SK-N-SH (cell line): ENCODE measurements at regions not wholly inside any gene's neighbourhood (a gene's known extent, or its start where the extent isn't known, plus 50 kb on each side); places are given as distances from the start of the nearest gene placed in this dataset.
"Not testable (repeated sequence)": the region's sequence is repeated elsewhere in the genome, so short reads cannot be mapped to it uniquely, and the experiment has no call there.

ENCODE experiments used
- IRF3 ChIP-seq: fragments of 150-350 bp; IDR thresholded peaks from 2 replicates; pipeline ENCODE4 v1.6.1; 2016; ENCODE audit warnings: mild to moderate bottlenecking, low read depth, low read length
- JUND ChIP-seq: IDR thresholded peaks from 2 replicates; pipeline ENCODE4 v1.4.0; 2012
- MEF2A ChIP-seq: IDR thresholded peaks from 2 replicates; pipeline ENCODE4 v1.4.0; 2012; ENCODE audit warnings: low read depth, borderline replicate concordance
- NFIC ChIP-seq: IDR thresholded peaks from 2 replicates; pipeline ENCODE4 v1.4.0; 2012; ENCODE audit warnings: borderline replicate concordance
- POLR2AphosphoS5 ChIP-seq: IDR thresholded peaks from 2 replicates; pipeline ENCODE4 v1.6.1; 2012; ENCODE audit warnings: low read depth, low read length
- TAF1 ChIP-seq: IDR thresholded peaks from 2 replicates; pipeline ENCODE4 v1.6.1; 2012; ENCODE audit warnings: low read depth, mild to moderate bottlenecking, low read length, moderate library complexity, borderline replicate concordance
- TF ChIP-seq, protein P1 (sequence below): fragments of 200-600 bp; sonication (generic); IDR thresholded peaks from 2 replicates; pipeline ENCODE4 v1.6.1; 2017; ENCODE audit warnings: antibody characterized with exemption, mild to moderate bottlenecking, moderate library complexity

DNA sequence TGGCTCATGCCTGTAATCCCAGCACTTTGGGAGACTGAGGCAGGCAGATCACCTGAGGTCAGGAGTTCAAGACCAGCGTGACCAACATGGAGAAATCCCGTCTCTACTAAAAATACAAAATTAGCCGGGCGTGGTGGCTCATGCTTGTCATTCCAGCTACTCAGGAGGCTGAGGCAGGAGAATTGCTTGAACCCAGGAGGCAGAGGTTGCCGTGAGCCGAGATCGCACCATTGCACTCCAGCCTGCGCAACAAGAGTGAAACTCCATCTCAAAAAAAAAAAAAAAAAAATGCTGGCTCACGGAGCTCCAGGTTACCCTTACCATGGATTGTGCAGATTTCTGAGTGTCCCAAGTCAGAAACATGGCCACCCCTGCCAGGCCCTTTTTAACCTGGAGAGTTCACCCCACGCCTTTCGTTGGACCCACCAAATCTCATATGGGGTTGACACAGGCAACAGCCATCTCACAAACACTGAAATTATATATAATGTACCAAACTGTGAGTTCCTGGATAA lies 69.9 kb upstream of the CITED2 start:
- TF ChIP-seq, protein P1, sequence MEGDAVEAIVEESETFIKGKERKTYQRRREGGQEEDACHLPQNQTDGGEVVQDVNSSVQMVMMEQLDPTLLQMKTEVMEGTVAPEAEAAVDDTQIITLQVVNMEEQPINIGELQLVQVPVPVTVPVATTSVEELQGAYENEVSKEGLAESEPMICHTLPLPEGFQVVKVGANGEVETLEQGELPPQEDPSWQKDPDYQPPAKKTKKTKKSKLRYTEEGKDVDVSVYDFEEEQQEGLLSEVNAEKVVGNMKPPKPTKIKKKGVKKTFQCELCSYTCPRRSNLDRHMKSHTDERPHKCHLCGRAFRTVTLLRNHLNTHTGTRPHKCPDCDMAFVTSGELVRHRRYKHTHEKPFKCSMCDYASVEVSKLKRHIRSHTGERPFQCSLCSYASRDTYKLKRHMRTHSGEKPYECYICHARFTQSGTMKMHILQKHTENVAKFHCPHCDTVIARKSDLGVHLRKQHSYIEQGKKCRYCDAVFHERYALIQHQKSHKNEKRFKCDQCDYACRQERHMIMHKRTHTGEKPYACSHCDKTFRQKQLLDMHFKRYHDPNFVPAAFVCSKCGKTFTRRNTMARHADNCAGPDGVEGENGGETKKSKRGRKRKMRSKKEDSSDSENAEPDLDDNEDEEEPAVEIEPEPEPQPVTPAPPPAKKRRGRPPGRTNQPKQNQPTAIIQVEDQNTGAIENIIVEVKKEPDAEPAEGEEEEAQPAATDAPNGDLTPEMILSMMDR = not testable (repeated sequence)
- TF ChIP-seq NFIC, MEF2A, TAF1, JUND, POLR2AphosphoS5, IRF3: not testable (repeated sequence)
